Fibroblast of lung (primary cell): ENCODE measurements at regions not wholly inside any gene's neighbourhood (a gene's known extent, or its start where the extent isn't known, plus 50 kb on each side); places are given as distances from the start of the nearest gene placed in this dataset.

Experiments used
- DNase-seq, 2 donors: peaks; one replicate each; pipeline versions ENCODE4 v3.0.0 to v3.0.0-alpha.2; 2010; ENCODE audit warnings: low read depth in 2 of 2
- H2AFZ ChIP-seq: 2 replicates; pipeline ENCODE4 v1.5.1; 2012; ENCODE audit warnings: low read length, control low read depth, inconsistent platforms
- H3K27ac ChIP-seq: 2 replicates; pipeline ENCODE4 v1.5.1; 2011; ENCODE audit warnings: low read length, control low read depth; ENCODE audit not compliant: insufficient read depth
- H3K27me3 ChIP-seq: 2 replicates; pipeline ENCODE4 v1.5.1; 2011; ENCODE audit warnings: mild to moderate bottlenecking, low read length; ENCODE audit not compliant: control insufficient read depth, insufficient read depth
- H3K36me3 ChIP-seq: 2 replicates; pipeline ENCODE4 v1.5.1; 2011; ENCODE audit warnings: low read length; ENCODE audit not compliant: control insufficient read depth, insufficient read depth
- H3K4me1 ChIP-seq: 2 replicates; pipeline ENCODE4 v1.5.1; 2011; ENCODE audit warnings: low read length; ENCODE audit not compliant: control insufficient read depth, insufficient read depth; ENCODE audit errors: extremely low read depth
- H3K4me2 ChIP-seq: 2 replicates; pipeline ENCODE4 v1.5.1; 2011; ENCODE audit warnings: low read length, control low read depth; ENCODE audit not compliant: insufficient read depth; ENCODE audit errors: extremely low read depth
- H3K4me3 ChIP-seq, 4 experiments: fragments of 200-600 bp in 1 of 4; sonication (generic) in 1 of 4; replicated peaks in 1 of 4; 2 replicates each; pipeline ENCODE4 v1.5.1; 2011 to 2016; ENCODE audit warnings: low read length in 4 of 4, low read depth in 3 of 4, mild to moderate bottlenecking in 3 of 4, control low read depth in 2 of 4, inconsistent platforms in 1 of 4, mixed read lengths in 1 of 4; ENCODE audit not compliant: insufficient read depth in 1 of 4; ENCODE audit errors: control extremely low read depth in 1 of 4
- H3K79me2 ChIP-seq: 2 replicates; pipeline ENCODE4 v1.5.1; 2012; ENCODE audit warnings: mild to moderate bottlenecking, low read length, inconsistent platforms; ENCODE audit not compliant: control insufficient read depth, insufficient read depth
- H3K9ac ChIP-seq: 2 replicates; pipeline ENCODE4 v1.5.1; 2011; ENCODE audit warnings: mild to moderate bottlenecking, low read length, control low read depth; ENCODE audit not compliant: insufficient read depth
- H3K9me3 ChIP-seq: 2 replicates; pipeline ENCODE4 v1.5.1; 2012; ENCODE audit warnings: low read depth, low read length; ENCODE audit not compliant: control insufficient read depth, insufficient read depth
- H4K20me1 ChIP-seq: 2 replicates; pipeline ENCODE4 v1.5.1; 2011; ENCODE audit warnings: low read length; ENCODE audit not compliant: control insufficient read depth, insufficient read depth; ENCODE audit errors: extremely low read depth
- CTCF ChIP-seq, 2 donors: IDR thresholded peaks in 1 of 2; conservative IDR thresholded peaks in 1 of 2; 1 replicate in 1 of 2; 2 replicates in 1 of 2; pipeline ENCODE4 v1.5.1; 2011 to 2012; ENCODE audit warnings: low read length in 2 of 2, control low read depth in 1 of 2, inconsistent platforms in 1 of 2, low read depth in 1 of 2, mild to moderate bottlenecking in 1 of 2
- EZH2 ChIP-seq: IDR thresholded peaks from 2 replicates; pipeline ENCODE4 v1.5.1; 2012; ENCODE audit warnings: low read length, control low read depth, mild to moderate bottlenecking; ENCODE audit errors: missing control alignments

GRCh38 chr16:79309606-79310005 is 290.9 kb downstream of the MAF start:
- no peak overlapping the region for H3K4me2 ChIP-seq
- no peak for TF ChIP-seq CTCF (conservative IDR thresholded peaks at IDR 0.05 in 1 of 2, IDR thresholded peaks at IDR 0.05 in 1 of 2; ENCODE audit: low read depth in 1 of 2, low read length in 2 of 2)
- no peak for TF ChIP-seq EZH2
- H3K9ac ChIP-seq: no peak overlapping the region
- no peaks in the 10 kb centered on the region for H3K27me3 ChIP-seq
- H3K79me2 ChIP-seq: no peaks in the 10 kb centered on the region
- H3K27ac ChIP-seq: no peak overlapping the region
- H3K4me3 ChIP-seq: no peak overlapping the region
- no peak for DNase-seq
- H3K4me1 ChIP-seq: no peaks in the 10 kb centered on the region
- H4K20me1 ChIP-seq: no peaks in the 10 kb centered on the region
- H2AFZ ChIP-seq: no peak overlapping the region
- H3K36me3 ChIP-seq: no peaks in the 10 kb centered on the region
- H3K9me3 ChIP-seq: no peaks in the 10 kb centered on the region

GRCh38 chr16:79307214-79307613 is 293.3 kb downstream of the MAF start:
- Histone ChIP-seq H3K27me3 (no peaks in the 10 kb centered on the region), H2AFZ (no peak overlapping the region), H3K4me3 (no peak overlapping the region)

GRCh38 chr16:79305074-79305473 is 295.5 kb downstream of the MAF start:
- Histone ChIP-seq H3K27me3 (no peaks in the 10 kb centered on the region), H3K4me1 (no peaks in the 10 kb centered on the region), H3K9ac (no peak overlapping the region), H3K4me3 (no peak overlapping the region), H2AFZ (no peak overlapping the region), H3K27ac (no peak overlapping the region), H3K4me2 (no peak overlapping the region), H4K20me1 (no peaks in the 10 kb centered on the region), H3K79me2 (no peaks in the 10 kb centered on the region), H3K9me3 (no peaks in the 10 kb centered on the region), H3K36me3 (no peaks in the 10 kb centered on the region)
- DNase-seq: no peak
- TF ChIP-seq EZH2 (no peak), CTCF (conservative IDR thresholded peaks at IDR 0.05 in 1 of 2, IDR thresholded peaks at IDR 0.05 in 1 of 2; ENCODE audit: low read depth in 1 of 2, low read length in 2 of 2) (no peak)

More at GRCh38 chr16:79307214-79307613, 293.3 kb downstream of the MAF start:
- TF ChIP-seq CTCF (conservative IDR thresholded peaks at IDR 0.05 in 1 of 2, IDR thresholded peaks at IDR 0.05 in 1 of 2; ENCODE audit: low read depth in 1 of 2, low read length in 2 of 2): no peak
- no peak for TF ChIP-seq EZH2
- Histone ChIP-seq H3K4me2 (no peak overlapping the region), H3K27ac (no peak overlapping the region), H3K9ac (no peak overlapping the region), H3K4me1 (no peaks in the 10 kb centered on the region), H4K20me1 (no peaks in the 10 kb centered on the region), H3K36me3 (no peaks in the 10 kb centered on the region), H3K9me3 (no peaks in the 10 kb centered on the region), H3K79me2 (no peaks in the 10 kb centered on the region)
- no peak for DNase-seq
